Fibroblast of mammary gland (primary cell): ENCODE measurements at regions not wholly inside any gene's neighbourhood (a gene's known extent, or its start where the extent isn't known, plus 50 kb on each side); places are given as distances from the start of the nearest gene placed in this dataset.
"Not testable (repeated sequence)": the region's sequence is repeated elsewhere in the genome, so short reads cannot be mapped to it uniquely, and the experiment has no call there.

Source experiments
- DNase-seq: peaks from one replicate; pipeline ENCODE4 v3.0.0-alpha.2; 2010; ENCODE audit warnings: low read depth
- H3K4me3 ChIP-seq: 2 replicates; pipeline ENCODE4 v1.5.1; 2011; ENCODE audit warnings: low read depth, mild to moderate bottlenecking, low read length, moderate library complexity; ENCODE audit not compliant: control insufficient read depth
- CTCF ChIP-seq: conservative IDR thresholded peaks from 2 replicates; pipeline ENCODE4 v1.5.1; 2011; ENCODE audit warnings: low read depth, low read length, inconsistent platforms; ENCODE audit not compliant: control insufficient read depth, insufficient read depth

DNA sequence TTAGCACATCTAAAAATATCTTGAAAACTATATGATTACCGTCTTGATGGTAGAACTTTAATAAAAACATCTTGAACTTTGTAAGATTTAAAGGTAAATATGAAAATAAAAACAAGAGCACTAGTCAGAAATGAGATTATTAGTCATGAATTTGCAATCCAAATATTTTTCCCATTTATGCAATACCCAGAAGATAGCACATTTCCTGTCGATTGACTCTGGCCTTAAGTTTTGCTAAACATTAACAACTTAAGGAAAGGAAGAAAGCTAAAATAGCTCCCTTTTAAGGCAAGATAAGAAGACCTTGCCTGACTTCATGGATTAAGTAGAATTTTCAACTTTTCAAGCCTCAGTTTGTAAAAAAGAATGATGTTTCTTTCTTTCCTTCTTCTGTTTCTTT lies 1374.7 kb upstream of the RAG2 start:
- no peak overlapping the region for H3K4me3 ChIP-seq
- DNase-seq: no peak
- no peak for TF ChIP-seq CTCF

- H3K4me3 ChIP-seq, DNase-seq: not testable (repeated sequence)
These were observed 1371.3 kb upstream of the RAG2 start for GRCh38 chr11:37969336-37969735.

GRCh38 chr11:37968148-37968547 lies 1370.1 kb upstream of the RAG2 start:
- DNase-seq: no peak
- no peak overlapping the region for H3K4me3 ChIP-seq
- TF ChIP-seq CTCF: no peak

- TF ChIP-seq CTCF: no peak
- H3K4me3 ChIP-seq: no peak overlapping the region
- DNase-seq: no peak
These were observed 1369.6 kb upstream of the RAG2 start for GRCh38 chr11:37967635-37968034.

DNA sequence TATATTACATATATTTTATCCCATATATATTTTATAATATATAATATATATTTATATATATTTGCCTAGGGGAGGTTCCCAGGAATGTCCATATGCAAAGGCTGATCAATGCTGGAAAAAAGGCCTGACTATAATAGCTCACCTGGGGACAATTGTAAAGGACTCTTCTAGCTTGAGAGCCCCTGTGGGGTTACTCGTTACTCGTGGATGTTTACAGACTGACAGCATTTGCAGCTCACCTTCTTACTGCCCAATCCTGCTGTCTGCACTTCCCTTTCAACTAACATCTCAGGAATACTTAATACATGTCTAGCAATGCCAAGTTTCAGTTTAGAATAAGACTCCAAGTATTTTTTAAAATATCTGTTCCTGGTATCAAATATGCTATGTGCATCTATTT lies 1365.4 kb upstream of the RAG2 start:
- no peak for DNase-seq
- TF ChIP-seq CTCF: no peak
- no peak overlapping the region for H3K4me3 ChIP-seq

- H3K4me3 ChIP-seq: no peak overlapping the region
- no peak for TF ChIP-seq CTCF
- DNase-seq: no peak
These were observed 1359.7 kb upstream of the RAG2 start for GRCh38 chr11:37957717-37958116.

DNA sequence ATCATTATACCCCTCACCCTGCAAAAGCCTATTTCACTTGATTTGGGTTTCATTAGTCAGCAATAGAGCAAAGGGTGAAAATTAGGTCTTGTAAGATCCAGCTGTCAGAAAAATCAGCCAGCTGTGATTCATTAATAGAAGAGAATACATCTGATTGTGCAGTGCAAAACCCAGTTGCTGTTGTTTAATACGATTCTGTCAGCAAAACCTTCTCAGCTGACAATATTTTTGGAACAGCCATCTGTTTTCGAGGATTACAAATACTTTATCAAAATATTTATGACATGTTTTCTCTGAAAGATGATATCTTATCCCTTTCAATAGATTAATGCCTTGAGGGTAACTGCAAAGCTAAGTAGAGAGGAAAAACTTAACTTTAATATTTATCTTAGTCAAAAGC lies 1354.0 kb upstream of the RAG2 start:
- DNase-seq: no peak
- H3K4me3 ChIP-seq: no peak overlapping the region
- no peak for TF ChIP-seq CTCF
